Chondrocyte (in vitro differentiated cells): ENCODE measurements at regions not wholly inside any gene's neighbourhood (a gene's known extent, or its start where the extent isn't known, plus 50 kb on each side); places are given as distances from the start of the nearest gene placed in this dataset.

Source experiments
- DNase-seq: peaks from one replicate; pipeline ENCODE4 v3.0.0; 2021; ENCODE audit warnings: mixed read lengths, low spot score
- H3K27ac Mint-ChIP-seq: one replicate; pipeline ENCODE4 v1.8.0; 2021; ENCODE audit warnings: mild to moderate bottlenecking, moderate library complexity, mixed read lengths; ENCODE audit not compliant: unreplicated experiment
- H3K27me3 Mint-ChIP-seq: 2 replicates; pipeline ENCODE4 v1.8.0; 2021; ENCODE audit warnings: low read depth, mixed read lengths
- H3K36me3 Mint-ChIP-seq: 2 replicates; pipeline ENCODE4 v1.8.0; 2021; ENCODE audit warnings: low read depth, mixed read lengths
- H3K4me1 Mint-ChIP-seq: 2 replicates; pipeline ENCODE4 v1.8.0; 2021; ENCODE audit warnings: low read depth, mild to moderate bottlenecking, mixed read lengths
- H3K4me3 Mint-ChIP-seq: one replicate; pipeline ENCODE4 v1.8.0; 2021; ENCODE audit warnings: mild to moderate bottlenecking, moderate library complexity, mixed read lengths; ENCODE audit not compliant: unreplicated experiment
- H3K9me3 Mint-ChIP-seq: 2 replicates; pipeline ENCODE4 v1.8.0; 2021; ENCODE audit warnings: low read depth, mixed read lengths
- TF ChIP-seq, protein P1 (sequence below): fragments of 200-600 bp; sonication (generic); IDR thresholded peaks from 2 replicates; pipeline ENCODE4 v1.5.0; 2021; ENCODE audit warnings: antibody characterized with exemption, mild to moderate bottlenecking, moderate library complexity

DNA sequence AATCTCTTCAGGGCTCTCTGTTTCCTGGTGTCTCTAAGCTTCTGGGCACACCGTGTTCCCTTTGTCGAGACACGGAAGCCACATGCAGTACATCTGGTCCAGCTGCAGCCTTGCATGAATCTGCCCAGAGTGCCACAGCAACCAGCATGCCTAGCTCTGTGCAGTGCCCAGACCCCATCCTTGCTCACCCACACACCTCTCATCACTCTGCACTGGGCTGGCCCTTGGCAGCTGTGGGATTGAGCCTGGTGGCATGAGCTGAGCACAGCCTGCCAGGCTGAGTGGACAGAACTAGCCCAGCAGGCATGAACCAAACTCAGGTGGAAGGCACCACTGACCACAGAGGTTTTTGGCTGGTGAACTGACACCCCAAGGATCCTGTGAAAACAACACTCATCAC lies 279.9 kb downstream of the ATXN7L3B start:
- TF ChIP-seq, protein P1, sequence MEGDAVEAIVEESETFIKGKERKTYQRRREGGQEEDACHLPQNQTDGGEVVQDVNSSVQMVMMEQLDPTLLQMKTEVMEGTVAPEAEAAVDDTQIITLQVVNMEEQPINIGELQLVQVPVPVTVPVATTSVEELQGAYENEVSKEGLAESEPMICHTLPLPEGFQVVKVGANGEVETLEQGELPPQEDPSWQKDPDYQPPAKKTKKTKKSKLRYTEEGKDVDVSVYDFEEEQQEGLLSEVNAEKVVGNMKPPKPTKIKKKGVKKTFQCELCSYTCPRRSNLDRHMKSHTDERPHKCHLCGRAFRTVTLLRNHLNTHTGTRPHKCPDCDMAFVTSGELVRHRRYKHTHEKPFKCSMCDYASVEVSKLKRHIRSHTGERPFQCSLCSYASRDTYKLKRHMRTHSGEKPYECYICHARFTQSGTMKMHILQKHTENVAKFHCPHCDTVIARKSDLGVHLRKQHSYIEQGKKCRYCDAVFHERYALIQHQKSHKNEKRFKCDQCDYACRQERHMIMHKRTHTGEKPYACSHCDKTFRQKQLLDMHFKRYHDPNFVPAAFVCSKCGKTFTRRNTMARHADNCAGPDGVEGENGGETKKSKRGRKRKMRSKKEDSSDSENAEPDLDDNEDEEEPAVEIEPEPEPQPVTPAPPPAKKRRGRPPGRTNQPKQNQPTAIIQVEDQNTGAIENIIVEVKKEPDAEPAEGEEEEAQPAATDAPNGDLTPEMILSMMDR = no peak
- peaks cover 15% of the 10 kb centered on the region for H3K9me3 Mint-ChIP-seq
- no peak overlapping the region for H3K27ac Mint-ChIP-seq
- no peak overlapping the region for H3K4me3 Mint-ChIP-seq
- H3K36me3 Mint-ChIP-seq = no peaks in the 10 kb centered on the region
- no peaks in the 10 kb centered on the region for H3K27me3 Mint-ChIP-seq
- no peaks in the 10 kb centered on the region for H3K4me1 Mint-ChIP-seq
- no peak for DNase-seq

DNA sequence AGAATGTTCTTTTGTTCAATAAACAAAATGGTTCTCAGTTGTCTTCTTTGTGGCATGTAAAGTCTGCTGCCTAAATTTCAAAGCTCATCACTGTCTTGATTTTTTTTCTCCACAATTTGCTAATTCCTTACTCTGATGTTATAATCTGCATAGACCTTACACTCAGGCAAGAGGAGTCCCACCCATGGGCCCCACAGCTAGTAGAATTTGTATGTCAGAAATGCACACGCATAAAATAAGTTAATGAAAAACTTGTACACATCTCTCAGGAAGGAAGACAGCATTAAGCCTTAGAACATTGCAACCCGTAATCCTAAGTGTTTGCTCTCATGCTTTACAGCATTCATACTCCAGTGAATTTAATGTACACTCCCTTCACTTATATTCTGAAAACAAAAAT lies 280.8 kb downstream of the ATXN7L3B start:
- TF ChIP-seq, protein P1 = no peak
- H3K36me3 Mint-ChIP-seq = no peaks in the 10 kb centered on the region
- no peak overlapping the region for H3K4me3 Mint-ChIP-seq
- H3K4me1 Mint-ChIP-seq = no peaks in the 10 kb centered on the region
- no peak for DNase-seq
- H3K9me3 Mint-ChIP-seq = peaks cover 15% of the 10 kb centered on the region
- H3K27me3 Mint-ChIP-seq = peaks cover 2% of the 10 kb centered on the region
- no peak overlapping the region for H3K27ac Mint-ChIP-seq

DNA sequence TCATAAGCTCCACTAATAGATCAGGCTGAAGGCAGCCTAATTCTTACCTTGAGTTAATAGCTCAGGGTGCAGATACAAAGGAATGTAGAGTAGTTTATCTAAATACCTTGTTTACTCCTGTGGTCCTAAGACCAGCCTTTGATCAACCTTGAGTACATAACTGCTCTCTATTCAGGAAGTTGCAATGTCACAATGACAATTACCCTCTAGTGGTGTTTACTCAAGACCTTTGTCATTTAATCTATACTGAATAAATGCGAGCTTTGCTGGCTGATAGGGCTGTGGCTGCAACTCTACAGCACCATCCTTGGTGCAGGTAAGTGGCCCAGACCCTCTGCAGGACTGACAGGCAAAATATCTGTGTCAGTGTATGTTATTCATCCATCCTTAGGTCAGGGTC lies 282.7 kb downstream of the ATXN7L3B start:
- Mint-ChIP-seq H3K27me3 (peaks cover 4% of the 10 kb centered on the region), H3K4me3 (no peak overlapping the region), H3K9me3 (peaks cover 8% of the 10 kb centered on the region), H3K27ac (no peak overlapping the region), H3K36me3 (no peaks in the 10 kb centered on the region), H3K4me1 (no peaks in the 10 kb centered on the region)
- TF ChIP-seq, protein P1 = no peak
- DNase-seq = no peak

DNA sequence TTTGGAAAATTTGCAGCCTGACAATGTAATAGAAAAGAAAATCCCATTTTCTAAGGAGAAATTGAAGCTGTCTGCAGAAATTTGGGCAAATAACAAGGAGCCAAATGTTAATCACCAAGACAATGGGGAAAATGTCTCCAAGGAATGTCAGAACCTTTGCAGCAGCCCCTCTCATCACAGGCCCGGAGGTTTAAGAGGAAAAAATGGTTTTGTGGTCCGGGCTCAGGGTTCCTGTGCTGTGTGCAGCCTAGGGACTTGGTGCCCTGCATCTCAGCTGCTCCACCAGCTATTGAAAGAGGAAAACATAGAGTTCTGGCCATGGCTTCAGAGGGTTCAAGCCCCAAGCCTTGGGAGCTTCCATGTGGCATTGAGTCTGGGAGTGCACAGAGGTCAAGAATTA lies 298.9 kb downstream of the ATXN7L3B start:
- no peak for DNase-seq
- Mint-ChIP-seq H3K4me3 (no peak overlapping the region), H3K36me3 (no peaks in the 10 kb centered on the region), H3K27me3 (no peaks in the 10 kb centered on the region), H3K27ac (no peak overlapping the region), H3K4me1 (no peaks in the 10 kb centered on the region), H3K9me3 (peaks cover 12% of the 10 kb centered on the region)
- TF ChIP-seq, protein P1 = no peak

DNA sequence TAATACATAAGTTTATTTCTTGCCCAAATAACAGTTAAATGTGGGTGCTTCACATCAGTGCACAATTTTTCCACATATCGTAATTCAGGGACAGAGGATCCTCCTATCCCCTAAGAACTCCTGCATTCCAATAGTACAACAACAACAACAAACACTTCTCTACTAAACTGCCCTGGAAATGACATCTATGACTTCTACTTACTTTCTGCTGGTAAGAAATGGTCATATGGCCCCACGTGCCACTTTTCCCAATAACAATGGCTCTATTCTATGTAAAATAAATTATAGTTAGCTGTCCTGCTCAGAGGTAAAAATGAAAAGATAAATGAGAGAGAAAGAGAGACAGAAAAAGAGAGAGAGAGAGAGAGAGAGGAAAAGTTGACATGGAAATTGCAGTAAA lies 308.5 kb downstream of the ATXN7L3B start:
- Mint-ChIP-seq H3K36me3 (no peaks in the 10 kb centered on the region), H3K27ac (no peak overlapping the region), H3K4me1 (no peaks in the 10 kb centered on the region)

More for the DNA sequence above, 308.5 kb downstream of the ATXN7L3B start:
- Mint-ChIP-seq H3K9me3 (no peaks in the 10 kb centered on the region), H3K27me3 (peaks cover 25% of the 10 kb centered on the region), H3K4me3 (no peak overlapping the region)
- DNase-seq = no peak
- TF ChIP-seq, protein P1 = no peak
